GM18519 (cell line): ENCODE measurements at regions not wholly inside any gene's neighbourhood (a gene's known extent, or its start where the extent isn't known, plus 50 kb on each side); places are given as distances from the start of the nearest gene placed in this dataset.

ENCODE experiments used
- ATAC-seq: cut with Tn5 transposase; IDR thresholded peaks from one replicate; pipeline ENCODE4 v1.9.1; 2021; ENCODE audit warnings: mild to moderate bottlenecking, moderate library complexity; ENCODE audit not compliant: unreplicated experiment, low FRiP score

GRCh38 chr5:89133129-89133528 lies 250.1 kb upstream of the MEF2C start:
- no peak for ATAC-seq

GRCh38 chr5:89130851-89131250 lies 247.9 kb upstream of the MEF2C start:
- ATAC-seq: no peak

- ATAC-seq: no peak
Measured at GRCh38 chr5:89129941-89130340, 247.0 kb upstream of the MEF2C start.

GRCh38 chr5:89128906-89129625 lies 246.1 kb upstream of the MEF2C start:
- no peak for ATAC-seq

GRCh38 chr5:89128092-89128491 lies 245.1 kb upstream of the MEF2C start:
- no peak for ATAC-seq

GRCh38 chr5:89127191-89127590 lies 244.2 kb upstream of the MEF2C start:
- ATAC-seq: no peak

- no peak for ATAC-seq
Measured at GRCh38 chr5:89125372-89125771, 242.4 kb upstream of the MEF2C start.

- no peak for ATAC-seq
Measured at GRCh38 chr5:89123581-89123980, 240.6 kb upstream of the MEF2C start.

GRCh38 chr5:89120719-89121118 lies 237.7 kb upstream of the MEF2C start:
- ATAC-seq: no peak

GRCh38 chr5:89117124-89117644 lies 234.2 kb upstream of the MEF2C start:
- ATAC-seq: no peak

- no peak for ATAC-seq
Measured at GRCh38 chr5:89110916-89111646, 228.1 kb upstream of the MEF2C start.

- ATAC-seq: no peak
Measured at GRCh38 chr5:89106480-89106879, 223.5 kb upstream of the MEF2C start.

GRCh38 chr5:89105836-89106235 lies 222.9 kb upstream of the MEF2C start:
- no peak for ATAC-seq

GRCh38 chr5:89105171-89105695 lies 222.2 kb upstream of the MEF2C start:
- no peak for ATAC-seq

- ATAC-seq: no peak
Measured at GRCh38 chr5:89098199-89098756, 215.3 kb upstream of the MEF2C start.

- peak; percentile 64 for ATAC-seq
Measured at GRCh38 chr5:89097103-89097502, 214.1 kb upstream of the MEF2C start.

- no peak for ATAC-seq
Measured at GRCh38 chr5:89095341-89095740, 212.4 kb upstream of the MEF2C start.

- no peak for ATAC-seq
Measured at GRCh38 chr5:89090037-89090436, 207.1 kb upstream of the MEF2C start.

GRCh38 chr5:89087551-89088318 lies 204.8 kb upstream of the MEF2C start:
- ATAC-seq: no peak

GRCh38 chr5:89087128-89087527 lies 204.1 kb upstream of the MEF2C start:
- no peak for ATAC-seq
